Central memory CD8-positive, alpha-beta T cell (primary cell): ENCODE measurements at regions not wholly inside any gene's neighbourhood (a gene's known extent, or its start where the extent isn't known, plus 50 kb on each side); places are given as distances from the start of the nearest gene placed in this dataset.
"Not testable (repeated sequence)": the region's sequence is repeated elsewhere in the genome, so short reads cannot be mapped to it uniquely, and the experiment has no call there.

Experiments
- ATAC-seq: fragments of 150-1000 bp; cut with Tn5 transposase; replicated peaks from 2 replicates; pipeline ENCODE4 v1.10.0; 2022; ENCODE audit warnings: mild to moderate bottlenecking, moderate FRiP score, moderate number of reproducible peaks; ENCODE audit not compliant: poor library complexity, severe bottlenecking; ENCODE audit errors: extremely low read depth
- DNase-seq, 2 donors: peaks; one replicate each; pipeline ENCODE4 v3.0.0; 2021; ENCODE audit warnings: low spot score in 2 of 2
- H3K27ac Mint-ChIP-seq: one replicate; pipeline ENCODE4 v1.8.0; 2022; ENCODE audit warnings: low read depth, mild to moderate bottlenecking, moderate library complexity, mixed read lengths
- H3K27me3 Mint-ChIP-seq: one replicate; pipeline ENCODE4 v1.8.0; 2022; ENCODE audit warnings: mixed read lengths
- H3K36me3 Mint-ChIP-seq: one replicate; pipeline ENCODE4 v1.8.0; 2022; ENCODE audit warnings: mild to moderate bottlenecking, moderate library complexity, mixed read lengths; ENCODE audit not compliant: insufficient read depth
- H3K4me1 Mint-ChIP-seq: one replicate; pipeline ENCODE4 v1.8.0; 2022; ENCODE audit warnings: mixed read lengths
- H3K4me3 Mint-ChIP-seq: one replicate; pipeline ENCODE4 v1.8.0; 2022; ENCODE audit warnings: mild to moderate bottlenecking, moderate library complexity, mixed read lengths
- H3K9me3 Mint-ChIP-seq: one replicate; pipeline ENCODE4 v1.8.0; 2022; ENCODE audit warnings: mixed read lengths

DNA sequence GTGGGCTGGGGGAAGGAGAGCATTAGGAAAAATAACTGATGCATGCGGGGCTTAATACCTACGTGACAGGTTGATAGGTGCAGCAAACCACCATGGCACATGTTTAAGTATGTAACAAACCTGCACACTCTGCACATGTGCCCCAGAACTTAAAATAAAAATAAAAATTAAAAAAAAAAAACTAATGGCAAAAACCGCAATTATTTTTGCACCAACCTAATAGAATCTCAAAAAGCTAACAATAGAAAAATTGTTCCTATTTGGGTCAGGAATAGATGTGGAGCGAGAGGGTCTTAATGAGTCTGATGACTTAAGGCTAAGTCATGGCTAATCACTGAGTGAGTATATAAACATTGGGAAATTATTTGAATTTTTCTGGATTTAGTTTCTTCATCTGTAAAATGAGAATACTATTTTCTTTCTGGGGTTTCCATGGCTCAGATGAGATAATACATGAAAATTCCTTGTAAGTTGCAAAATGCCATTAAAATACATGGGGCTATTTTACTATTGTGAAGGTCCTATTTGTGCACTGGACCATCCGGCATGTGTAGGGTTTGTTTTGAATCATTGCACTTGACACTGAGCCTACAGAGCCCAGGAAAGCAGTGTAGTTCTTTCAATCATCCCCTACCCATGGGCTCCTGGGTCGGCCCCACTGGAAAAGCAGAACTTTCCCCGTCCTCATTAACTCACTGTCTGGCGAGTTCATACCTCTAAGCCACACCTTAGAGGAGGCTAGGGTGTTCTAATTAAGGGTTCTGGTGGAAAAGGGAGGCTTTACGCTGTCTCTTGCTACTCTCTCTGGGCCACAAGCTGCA lies 164.1 kb upstream of the NTF3 start:
- no peak overlapping the region for H3K27ac Mint-ChIP-seq

DNA sequence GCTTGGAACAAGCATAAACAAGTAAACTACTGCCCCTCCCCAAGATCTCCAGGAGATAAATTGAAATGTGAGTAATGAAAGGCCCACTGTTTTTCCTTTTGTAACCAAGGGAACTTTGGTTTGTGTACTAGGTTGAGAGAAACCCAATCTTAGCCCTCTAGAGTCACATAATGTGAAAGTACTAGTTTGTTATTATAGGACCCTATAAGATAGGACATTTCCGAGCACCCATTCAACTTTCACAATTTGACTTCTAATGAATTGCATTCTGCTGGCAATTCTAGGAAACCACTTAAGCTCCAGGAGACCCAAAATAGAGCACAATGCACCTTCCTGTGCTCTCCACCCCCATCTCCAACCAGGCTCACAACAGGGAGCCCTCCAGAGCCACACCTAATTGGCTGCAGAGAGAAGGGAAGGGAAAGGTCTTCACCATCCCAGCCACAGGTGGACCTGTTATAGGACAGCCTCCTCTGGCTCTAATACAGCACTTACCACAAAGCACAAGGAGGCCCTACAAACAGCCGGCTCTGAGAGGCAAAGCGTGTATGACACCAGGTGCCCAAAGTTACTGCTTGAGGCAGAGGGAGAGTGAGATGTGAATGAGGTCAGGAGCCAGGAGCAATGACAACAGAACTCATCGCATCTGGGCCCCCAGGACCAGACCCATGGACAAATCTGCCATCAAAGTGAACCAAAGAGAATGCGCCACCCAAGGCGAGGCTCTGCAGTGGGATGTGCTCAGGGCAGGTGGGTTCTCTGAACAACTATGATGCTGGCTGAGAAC lies 163.3 kb upstream of the NTF3 start:
- Mint-ChIP-seq H3K27me3 (no peaks in the 10 kb centered on the region), H3K27ac (no peak overlapping the region), H3K36me3 (peaks cover 1% of the 10 kb centered on the region), H3K9me3 (no peaks in the 10 kb centered on the region), H3K4me1 (no peaks in the 10 kb centered on the region), H3K4me3 (no peak overlapping the region)
- DNase-seq (no peak), ATAC-seq (no peak)

More for the DNA sequence above, 164.1 kb upstream of the NTF3 start:
- no peak for DNase-seq
- Mint-ChIP-seq H3K4me1 (no peaks in the 10 kb centered on the region), H3K9me3 (no peaks in the 10 kb centered on the region), H3K4me3 (no peak overlapping the region), H3K36me3 (peaks cover 1% of the 10 kb centered on the region), H3K27me3 (no peaks in the 10 kb centered on the region)
- no peak for ATAC-seq

DNA sequence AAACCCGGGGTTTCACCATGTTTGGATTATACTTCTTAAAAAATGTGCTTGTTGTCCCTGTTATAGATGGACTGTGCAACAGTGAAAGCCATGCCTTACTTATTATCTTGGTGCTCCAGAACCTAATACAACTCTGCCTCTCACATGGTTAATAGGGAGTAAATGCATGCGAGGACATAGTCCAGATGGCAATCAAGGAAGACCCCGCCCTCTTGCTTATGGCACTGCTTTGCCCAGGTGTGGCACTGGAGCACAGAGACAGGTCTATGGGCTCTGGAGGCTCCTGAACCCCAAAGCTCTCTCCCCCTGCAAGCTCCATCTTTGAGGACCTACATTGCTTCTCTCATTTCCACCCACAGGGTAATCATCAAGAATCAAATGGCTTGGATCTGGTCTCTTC lies 162.1 kb upstream of the NTF3 start:
- Mint-ChIP-seq H3K9me3 (no peaks in the 10 kb centered on the region), H3K4me1 (no peaks in the 10 kb centered on the region), H3K27ac (no peak overlapping the region), H3K27me3 (no peaks in the 10 kb centered on the region), H3K36me3 (peaks cover 1% of the 10 kb centered on the region), H3K4me3 (no peak overlapping the region)
- no peak for ATAC-seq
- DNase-seq, result no peak

DNA sequence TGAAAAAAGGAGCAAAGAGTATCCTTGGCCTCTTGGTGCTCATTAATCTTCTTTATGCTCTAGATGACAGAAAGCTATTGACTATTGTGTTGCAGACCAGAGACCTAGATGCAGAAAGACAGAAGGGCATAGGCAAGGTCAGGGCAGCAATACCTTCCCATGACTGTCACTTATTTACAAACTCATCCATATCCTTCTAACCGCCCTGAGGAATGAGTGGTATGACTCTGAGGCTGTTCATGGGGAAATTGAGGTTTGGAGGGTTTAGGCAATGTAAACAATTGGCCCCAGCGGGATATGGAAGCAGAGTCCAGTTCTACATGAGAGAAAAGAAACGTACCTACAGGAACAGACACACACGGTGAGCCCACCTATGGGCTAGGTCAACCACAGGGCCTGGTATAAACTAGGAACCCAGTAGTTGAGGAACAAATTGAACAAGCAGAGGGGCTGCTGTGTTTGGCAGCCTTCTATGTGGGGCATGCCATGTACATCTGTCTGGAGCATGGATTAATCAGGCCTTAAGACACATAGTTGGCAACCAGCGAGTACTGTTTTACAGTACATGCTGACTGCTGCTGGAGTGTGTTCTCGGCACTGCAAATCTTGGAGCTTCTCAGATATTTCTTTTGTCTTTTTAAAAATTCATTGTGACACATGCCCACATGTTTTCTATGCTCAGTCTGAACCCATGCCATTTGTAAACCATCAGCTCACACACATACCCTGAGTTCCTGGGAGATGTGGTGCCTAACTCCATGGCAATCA lies 159.7 kb upstream of the NTF3 start:
- ATAC-seq (no peak), DNase-seq (no peak)
- no peak overlapping the region for H3K4me3 Mint-ChIP-seq
- no peaks in the 10 kb centered on the region for H3K9me3 Mint-ChIP-seq
- H3K36me3 Mint-ChIP-seq, result peaks cover 1% of the 10 kb centered on the region
- no peak overlapping the region for H3K27ac Mint-ChIP-seq
- H3K27me3 Mint-ChIP-seq, result no peaks in the 10 kb centered on the region
- no peaks in the 10 kb centered on the region for H3K4me1 Mint-ChIP-seq

DNA sequence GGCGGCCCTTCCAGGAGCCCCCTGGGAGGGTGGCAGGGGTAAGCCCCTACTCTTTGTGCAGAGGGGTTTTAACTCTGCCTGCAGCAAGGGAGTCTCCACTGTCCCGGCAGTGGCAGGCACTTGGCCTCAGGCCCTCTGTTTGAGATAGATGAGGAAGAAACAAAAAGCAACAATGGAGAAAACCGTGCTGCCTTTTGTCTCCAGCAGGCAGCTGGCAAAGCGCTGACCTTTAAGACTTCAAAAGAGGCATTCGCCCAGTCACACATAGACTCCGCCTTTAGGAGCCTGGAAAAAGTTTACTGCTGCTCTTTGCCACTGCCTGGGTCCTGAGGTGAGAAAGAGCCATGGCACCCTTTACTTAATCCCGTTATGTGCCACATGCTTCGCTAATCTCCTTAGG lies 158.2 kb upstream of the NTF3 start:
- no peak for ATAC-seq
- Mint-ChIP-seq H3K36me3 (peaks cover 1% of the 10 kb centered on the region), H3K9me3 (no peaks in the 10 kb centered on the region), H3K4me1 (no peaks in the 10 kb centered on the region), H3K27ac (no peak overlapping the region), H3K27me3 (no peaks in the 10 kb centered on the region), H3K4me3 (no peak overlapping the region)
- no peak for DNase-seq

DNA sequence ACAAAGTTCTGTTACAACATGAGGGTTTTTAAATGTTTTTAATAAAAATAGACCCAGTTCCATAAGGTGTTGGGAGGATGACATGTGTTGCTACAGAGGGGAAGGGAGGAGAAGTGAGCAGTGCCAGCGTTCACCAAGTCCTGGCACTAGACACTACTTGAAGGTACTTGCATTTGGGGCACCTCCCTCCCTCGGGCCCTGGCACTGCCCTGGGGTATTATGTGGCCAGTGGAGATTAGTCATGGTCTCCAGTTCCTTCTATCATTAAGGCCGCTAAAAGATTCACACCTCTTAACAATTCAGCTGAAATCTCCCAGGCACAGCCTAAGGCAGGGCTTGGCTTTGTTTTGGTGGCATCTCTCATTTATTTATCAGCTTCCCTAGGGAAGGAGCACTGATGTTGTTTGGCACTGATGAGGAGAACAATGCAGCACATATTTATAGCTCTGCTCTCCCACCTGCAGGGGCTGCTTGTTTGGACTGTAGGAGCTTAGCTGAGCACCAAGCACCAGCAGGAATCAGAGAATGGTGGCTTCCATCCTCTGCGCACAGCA lies 155.5 kb upstream of the NTF3 start:
- DNase-seq (no peak), ATAC-seq (no peak)
- Mint-ChIP-seq H3K27me3 (no peaks in the 10 kb centered on the region), H3K4me3 (no peak overlapping the region), H3K4me1 (no peaks in the 10 kb centered on the region), H3K36me3 (no peaks in the 10 kb centered on the region), H3K9me3 (no peaks in the 10 kb centered on the region), H3K27ac (no peak overlapping the region)

DNA sequence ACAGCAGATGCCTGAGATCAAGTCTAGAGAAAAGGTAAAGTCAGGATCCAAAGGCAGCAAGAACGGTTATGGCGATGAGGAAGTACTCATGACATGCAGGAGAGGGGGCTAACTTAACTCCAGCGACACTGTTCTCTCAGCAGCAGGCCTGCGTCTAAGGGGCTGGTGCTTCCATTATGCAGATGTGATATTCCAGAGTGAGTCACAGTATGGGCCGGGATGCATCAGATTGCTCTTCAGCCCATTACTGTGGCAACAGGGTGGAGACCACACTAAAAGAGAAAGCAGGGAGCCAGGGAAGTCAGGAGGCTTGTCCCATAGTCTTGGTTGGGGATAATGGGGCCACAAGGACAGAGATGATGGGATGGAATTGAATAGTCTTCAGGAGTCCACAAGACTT lies 151.8 kb upstream of the NTF3 start:
- ATAC-seq (no peak), DNase-seq (no peak)
- Mint-ChIP-seq H3K4me3 (no peak overlapping the region), H3K36me3 (no peaks in the 10 kb centered on the region), H3K9me3 (peaks cover 6% of the 10 kb centered on the region), H3K27ac (no peak overlapping the region), H3K27me3 (no peaks in the 10 kb centered on the region), H3K4me1 (no peaks in the 10 kb centered on the region)

DNA sequence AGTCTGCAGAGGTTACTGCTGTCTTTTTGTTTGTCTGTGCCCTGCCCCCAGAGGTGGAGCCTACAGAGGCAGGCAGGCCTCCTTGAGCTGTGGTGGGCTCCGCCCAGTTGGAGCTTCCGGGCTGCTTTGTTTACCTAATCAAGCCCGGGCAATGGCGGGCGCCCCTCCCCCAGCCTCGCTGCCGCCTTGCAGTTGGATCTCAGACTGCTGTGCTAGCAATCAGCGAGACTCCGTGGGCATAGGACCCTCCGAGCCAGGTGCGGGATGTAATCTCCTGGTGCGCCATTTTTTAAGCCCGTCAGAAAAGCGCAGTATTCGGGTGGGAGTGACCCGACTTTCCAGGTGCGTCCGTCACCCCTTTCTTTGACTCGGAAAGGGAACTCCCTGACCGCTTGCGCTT lies 141.5 kb upstream of the NTF3 start:
- peaks cover 14% of the 10 kb centered on the region for H3K27me3 Mint-ChIP-seq
- H3K9me3 Mint-ChIP-seq, ATAC-seq, DNase-seq, H3K27ac Mint-ChIP-seq, H3K36me3 Mint-ChIP-seq, H3K4me1 Mint-ChIP-seq, H3K4me3 Mint-ChIP-seq: not testable (repeated sequence)

DNA sequence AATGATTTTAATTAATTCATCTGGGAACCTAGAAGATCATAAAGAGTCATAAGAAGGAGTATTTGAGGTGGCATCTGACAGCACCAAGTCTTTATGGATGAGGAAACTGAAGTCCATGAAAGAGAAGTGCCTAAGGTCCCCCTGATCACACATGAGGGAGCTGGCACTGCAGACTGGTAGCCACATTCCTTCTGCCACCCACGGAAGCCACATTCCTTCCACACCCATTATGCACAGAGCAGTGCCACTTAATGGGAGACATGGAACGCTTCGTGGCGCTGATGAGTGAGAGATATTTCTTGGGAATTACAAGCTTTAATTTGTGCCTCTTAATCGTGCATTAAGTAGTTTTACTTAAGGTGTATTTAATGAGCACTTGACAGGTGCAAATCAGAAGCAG lies 139.3 kb upstream of the NTF3 start:
- H3K27ac Mint-ChIP-seq, result no peak overlapping the region
- ATAC-seq (no peak), DNase-seq (no peak)
- H3K27me3 Mint-ChIP-seq, result peaks cover 14% of the 10 kb centered on the region
- H3K9me3 Mint-ChIP-seq, result peaks cover 6% of the 10 kb centered on the region
- H3K36me3 Mint-ChIP-seq, result no peaks in the 10 kb centered on the region
- no peak overlapping the region for H3K4me3 Mint-ChIP-seq
- no peaks in the 10 kb centered on the region for H3K4me1 Mint-ChIP-seq

DNA sequence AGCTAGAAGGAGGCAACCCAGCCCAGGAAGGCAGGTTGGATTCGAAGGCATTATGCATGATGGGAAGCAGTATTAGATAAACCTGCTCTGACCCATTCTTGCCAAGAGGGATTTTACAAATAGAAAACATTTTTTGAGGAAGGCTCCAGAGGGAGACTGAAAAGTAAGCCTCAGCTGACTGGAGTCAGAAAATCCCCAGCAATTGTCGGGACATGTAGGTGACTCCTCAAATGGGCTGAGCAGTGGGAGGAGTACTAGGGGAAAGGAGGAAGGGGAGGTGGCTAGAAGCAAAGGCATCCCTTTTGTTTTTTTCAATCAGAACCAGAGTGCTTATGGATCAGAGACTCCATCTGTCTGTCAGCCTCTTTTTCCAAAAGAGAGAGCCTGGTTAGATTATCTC lies 138.1 kb upstream of the NTF3 start:
- no peak for DNase-seq
- Mint-ChIP-seq H3K9me3 (peaks cover 6% of the 10 kb centered on the region), H3K27me3 (peaks cover 14% of the 10 kb centered on the region), H3K27ac (no peak overlapping the region), H3K36me3 (no peaks in the 10 kb centered on the region), H3K4me3 (no peak overlapping the region), H3K4me1 (no peaks in the 10 kb centered on the region)
- no peak for ATAC-seq

DNA sequence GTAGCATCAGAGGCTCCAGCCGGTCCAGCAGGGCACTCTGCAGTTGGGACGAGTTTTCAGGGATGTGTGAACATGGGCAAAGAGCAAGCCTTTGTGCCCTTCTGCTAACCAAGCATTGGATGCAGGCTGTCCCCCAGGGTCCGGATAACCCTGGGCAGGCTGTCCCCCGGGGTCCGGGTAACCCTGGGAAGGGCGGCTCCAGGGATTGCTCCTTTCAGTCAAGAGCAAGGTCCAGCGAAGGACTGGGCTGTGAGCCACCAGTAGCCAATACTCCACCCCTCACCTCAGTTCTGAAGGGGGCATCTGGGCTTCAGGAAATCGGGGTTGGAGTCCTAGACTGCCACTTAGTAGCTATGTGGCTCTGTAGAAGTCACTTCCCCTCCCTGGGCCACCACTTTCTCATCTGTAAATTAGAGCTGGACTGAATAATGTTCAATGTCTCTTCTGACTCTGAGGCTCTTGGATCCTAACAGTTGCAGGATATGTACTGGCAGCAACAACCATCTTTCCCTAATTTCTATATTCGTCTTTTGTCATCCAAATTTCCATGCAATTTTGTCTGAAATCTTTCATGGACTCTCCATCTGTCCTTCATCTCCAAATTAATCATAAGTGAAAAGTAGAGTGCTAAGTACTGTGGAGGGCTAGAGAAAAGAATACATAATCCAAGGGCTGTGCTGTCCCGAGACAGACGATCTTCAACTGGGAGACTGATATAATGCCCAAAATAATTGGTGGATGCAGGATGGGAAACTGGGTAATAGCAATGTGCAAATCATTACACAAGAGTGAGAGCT lies 137.4 kb upstream of the NTF3 start:
- no peaks in the 10 kb centered on the region for H3K4me1 Mint-ChIP-seq

DNA sequence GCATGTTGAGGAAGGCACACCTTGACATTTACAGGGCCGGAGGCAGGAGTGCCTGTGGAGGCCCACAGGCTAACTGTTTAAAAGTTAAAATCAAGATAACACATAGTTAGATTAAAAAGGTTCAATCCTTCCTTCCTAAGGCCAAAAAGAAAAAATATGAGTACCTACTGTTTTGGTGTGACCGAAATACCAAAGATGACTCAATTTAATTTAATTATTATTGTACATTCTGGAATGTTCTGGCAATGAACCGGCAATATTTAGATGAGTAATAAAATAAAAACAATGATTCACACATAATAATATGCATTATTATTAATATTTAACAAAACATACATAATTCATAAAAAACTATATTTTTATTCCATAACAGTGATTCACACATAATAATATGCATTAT lies 136.8 kb upstream of the NTF3 start:
- no peaks in the 10 kb centered on the region for H3K4me1 Mint-ChIP-seq
- H3K4me3 Mint-ChIP-seq, result no peak overlapping the region
- H3K27ac Mint-ChIP-seq, result no peak overlapping the region
- ATAC-seq, result no peak
- peaks cover 15% of the 10 kb centered on the region for H3K27me3 Mint-ChIP-seq
- H3K9me3 Mint-ChIP-seq, result peaks cover 6% of the 10 kb centered on the region
- no peak for DNase-seq
- H3K36me3 Mint-ChIP-seq, result no peaks in the 10 kb centered on the region

More for the DNA sequence above, 137.4 kb upstream of the NTF3 start:
- H3K36me3 Mint-ChIP-seq, result no peaks in the 10 kb centered on the region
- H3K9me3 Mint-ChIP-seq, result peaks cover 6% of the 10 kb centered on the region
- DNase-seq, result no peak
- H3K4me3 Mint-ChIP-seq, result no peak overlapping the region
- H3K27me3 Mint-ChIP-seq, result peaks cover 14% of the 10 kb centered on the region
- no peak for ATAC-seq
- H3K27ac Mint-ChIP-seq, result no peak overlapping the region
